ENCODE measurements at regions not wholly inside any gene's neighbourhood (a gene's known extent, or its start where the extent isn't known, plus 50 kb on each side); places are given as distances from the start of the nearest gene placed in this dataset.
A peak's percentile ranks its signal among the peaks of the same experiment; 100 is the strongest.
"Not testable (repeated sequence)": the region's sequence is repeated elsewhere in the genome, so short reads cannot be mapped to it uniquely, and the experiment has no call there.

GRCh38 chr5:67837225-67837624, 378.3 kb upstream of the PIK3R1 start:
- intact Hi-C loops (cut with DNase I); DNase-seq: not testable (repeated sequence)

GRCh38 chr5:67836496-67836895, 379.1 kb upstream of the PIK3R1 start:
- DNase-seq; intact Hi-C loops (cut with DNase I): not testable (repeated sequence)

GRCh38 chr5:67831048-67831447, 384.5 kb upstream of the PIK3R1 start:
- DNase-seq: no peak
- intact Hi-C loops (cut with DNase I): no loop called here

DNA sequence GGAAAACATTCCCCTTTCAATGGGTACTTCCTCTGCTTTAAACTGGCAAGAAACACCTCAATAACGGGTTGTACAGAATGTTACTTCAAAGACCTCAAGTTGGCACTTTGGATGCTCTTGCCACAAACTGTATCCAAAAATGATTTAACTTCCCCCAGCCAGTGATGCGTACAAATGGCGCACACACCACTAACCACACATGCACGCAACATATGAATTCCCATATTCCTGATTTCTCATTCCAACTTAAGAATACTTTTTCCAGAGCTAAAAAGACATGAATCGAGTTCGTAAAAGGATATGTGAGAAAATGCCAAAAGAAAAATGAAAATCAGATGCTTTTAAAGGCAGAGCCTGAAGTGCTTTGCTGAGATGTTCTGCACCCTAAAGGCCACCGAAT, 388.0 kb upstream of the PIK3R1 start:
- intact Hi-C loops (cut with DNase I): no loop called here
- DNase-seq: no peak

DNA sequence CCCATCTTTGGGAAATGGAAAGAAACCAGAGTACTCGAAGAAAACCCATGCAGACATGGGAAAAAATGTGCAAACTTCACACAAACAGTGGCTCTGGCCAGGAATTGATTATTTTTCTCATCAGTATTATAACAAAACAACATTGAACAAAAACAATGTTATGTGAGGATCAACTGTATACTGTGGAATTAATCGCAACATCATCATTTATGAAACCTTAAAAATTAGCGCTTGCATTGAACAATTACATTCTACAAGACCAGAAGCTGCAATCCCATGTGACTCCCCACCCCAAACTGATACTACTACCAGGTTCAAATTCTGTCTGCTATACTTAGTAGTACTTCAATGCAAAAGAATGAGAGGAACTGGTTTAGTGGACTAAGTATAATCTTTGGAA, 390.7 kb upstream of the PIK3R1 start:
- intact Hi-C loops (cut with DNase I): no loop called here
- no peak for DNase-seq

DNA sequence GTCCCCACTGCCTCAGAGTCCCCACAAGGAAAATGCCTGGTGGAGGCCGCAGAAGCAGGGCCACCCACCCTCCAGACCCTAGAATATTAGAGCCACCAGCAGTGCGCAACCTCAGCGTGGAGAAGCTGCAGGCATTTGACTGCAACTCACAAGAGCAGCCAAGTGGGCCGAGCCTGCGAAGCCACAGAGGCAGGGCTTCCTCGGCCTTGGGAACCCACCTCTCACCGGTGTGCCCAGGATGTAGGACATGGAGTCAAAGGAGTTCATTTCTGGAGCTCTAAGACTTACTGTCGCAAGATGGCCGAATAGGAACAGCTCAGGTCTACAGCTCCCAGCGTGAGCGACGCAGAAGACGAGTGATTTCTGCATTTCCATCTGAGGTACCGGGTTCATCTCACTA, 397.9 kb upstream of the PIK3R1 start:
- intact Hi-C loops (cut with DNase I): no loop called here

DNA sequence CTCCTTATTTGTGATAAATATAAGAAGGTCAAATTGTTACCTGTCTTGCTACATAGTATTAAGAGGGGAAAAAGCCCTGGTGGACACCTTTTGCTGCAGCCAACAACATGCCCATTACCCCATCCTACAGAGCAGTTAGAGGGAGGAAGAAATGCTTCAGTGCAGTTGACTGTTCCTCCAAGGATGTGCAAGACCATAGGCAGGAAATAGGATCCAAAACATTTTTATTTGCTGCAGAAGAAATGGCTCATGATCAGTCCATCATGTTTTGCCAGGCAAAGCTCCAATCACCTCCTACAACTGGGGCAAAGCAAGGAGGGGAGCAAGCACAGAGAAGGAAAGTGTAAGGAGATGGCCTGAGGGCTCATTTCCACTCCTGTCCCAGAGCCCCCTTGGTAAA, 399.1 kb upstream of the PIK3R1 start:
- no peak for DNase-seq
- intact Hi-C loops (cut with DNase I): no loop called here

More for the DNA sequence above, 397.9 kb upstream of the PIK3R1 start:
- peak in 2 of 10 donors; percentile 53 to 77 for DNase-seq

DNA sequence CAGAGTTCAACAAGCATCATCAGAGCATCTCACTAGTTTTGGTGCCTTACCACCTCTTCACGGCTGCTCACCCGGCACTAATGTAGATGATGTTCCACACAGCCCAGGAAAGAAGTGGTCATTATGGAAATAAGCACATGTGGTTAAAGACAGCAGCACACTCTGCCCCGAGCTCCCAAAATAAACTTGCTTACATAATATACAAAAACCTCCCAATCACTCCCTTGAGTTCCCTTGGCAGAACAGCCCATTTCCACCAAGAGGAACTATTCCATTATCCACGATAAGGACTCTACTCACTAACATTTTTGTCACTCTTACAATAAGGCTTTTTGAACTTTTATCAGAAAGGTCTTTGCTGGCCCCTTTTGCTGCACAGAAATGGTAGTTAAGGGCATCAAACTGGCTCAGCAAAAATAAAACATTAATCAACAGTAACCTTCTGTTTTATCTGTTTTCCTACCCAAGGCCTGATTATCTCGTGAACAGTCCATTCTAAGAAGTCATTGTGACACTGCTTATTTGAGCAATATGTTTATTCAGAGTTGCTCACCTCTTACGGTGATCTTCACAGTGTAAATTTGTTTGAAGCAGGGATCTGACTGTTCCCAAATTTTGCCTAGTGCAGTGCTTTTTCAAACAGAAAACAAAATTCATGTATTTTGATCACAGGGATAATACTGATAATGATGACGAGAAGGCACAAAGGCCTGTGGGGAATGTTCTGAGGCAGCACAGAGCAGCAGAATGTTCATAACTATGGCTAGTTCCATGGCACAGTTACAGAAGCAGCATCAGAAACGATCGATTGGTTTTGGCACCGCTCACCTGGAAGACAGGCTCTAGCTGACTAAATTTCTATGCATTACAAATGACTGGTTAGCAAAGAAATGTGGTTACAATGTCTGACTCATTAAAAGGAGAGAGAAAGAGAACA, 399.8 kb upstream of the PIK3R1 start:
- intact Hi-C loops (cut with DNase I): no loop called here
- no peak for DNase-seq

- intact Hi-C loops (cut with DNase I): no loop called here
- no peak for DNase-seq
These were observed 400.8 kb upstream of the PIK3R1 start for GRCh38 chr5:67814569-67815311.

- intact Hi-C loops (cut with DNase I): no loop called here
- no peak for DNase-seq
These were observed 401.5 kb upstream of the PIK3R1 start for GRCh38 chr5:67813877-67814539.

- intact Hi-C loops (cut with DNase I): no loop called here
- peak in 1 of 10 donors; percentile 23 for DNase-seq
These were observed 406.0 kb upstream of the PIK3R1 start for GRCh38 chr5:67809589-67809988.

DNA sequence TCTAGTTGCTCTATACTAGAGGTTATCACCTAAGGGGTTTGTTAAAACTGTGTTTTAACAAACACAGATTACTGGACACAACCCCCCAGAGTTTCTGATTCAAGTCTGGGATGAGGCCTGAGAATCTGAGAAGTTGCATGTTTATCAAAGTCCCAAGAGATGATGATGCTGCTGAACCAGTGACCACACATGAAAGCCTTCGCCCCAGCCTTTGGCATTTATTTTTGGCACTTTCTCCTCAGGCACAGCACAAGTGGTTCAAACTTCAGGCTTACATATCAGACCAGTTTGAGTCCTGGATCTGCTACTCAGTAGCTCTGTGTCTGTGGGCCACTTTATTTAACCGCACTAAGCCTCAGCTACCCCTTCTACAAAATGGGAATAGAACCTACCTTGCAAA, 407.2 kb upstream of the PIK3R1 start:
- DNase-seq: no peak
- intact Hi-C loops (cut with DNase I): no loop called here

- intact Hi-C loops (cut with DNase I): no loop called here
- peak in 1 of 10 donors; percentile 58 for DNase-seq
These were observed 408.1 kb upstream of the PIK3R1 start for GRCh38 chr5:67807439-67807888.

GRCh38 chr5:67806654-67807438, 408.7 kb upstream of the PIK3R1 start:
- intact Hi-C loops (cut with DNase I): no loop called here
- DNase-seq: no peak

GRCh38 chr5:67805666-67806348, 409.7 kb upstream of the PIK3R1 start:
- DNase-seq: no peak
- intact Hi-C loops (cut with DNase I): no loop called here

GRCh38 chr5:67802766-67803165, 412.8 kb upstream of the PIK3R1 start:
- no peak for DNase-seq
- intact Hi-C loops (cut with DNase I): no loop called here

DNA sequence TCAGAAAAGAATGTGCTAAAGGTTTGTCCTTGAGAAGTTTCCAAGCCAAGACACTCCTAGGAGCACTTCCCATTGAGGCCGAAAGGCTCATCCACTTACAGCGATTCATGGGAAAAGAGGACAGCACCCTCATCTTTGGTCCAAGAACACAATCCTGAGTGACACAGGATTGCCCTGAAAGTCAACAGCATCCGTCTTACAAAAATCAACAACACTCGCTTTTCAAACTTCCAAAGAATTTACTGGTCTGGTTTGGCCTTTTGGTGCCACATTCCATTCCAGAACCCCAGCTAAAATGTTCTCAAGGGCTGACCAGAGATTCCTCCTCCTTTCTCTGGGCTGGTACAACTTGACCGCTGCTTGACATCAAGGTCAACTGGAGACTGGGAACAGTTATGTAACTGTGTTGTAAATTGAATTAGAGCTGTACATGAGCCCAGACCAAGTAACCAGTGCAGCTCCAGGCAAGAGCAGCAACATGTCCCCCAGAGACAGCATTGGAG, 415.8 kb upstream of the PIK3R1 start:
- intact Hi-C loops (cut with DNase I): no loop called here

GRCh38 chr5:67798470-67798869, 417.1 kb upstream of the PIK3R1 start:
- intact Hi-C loops (cut with DNase I); DNase-seq: not testable (repeated sequence)

More for the DNA sequence above, 415.8 kb upstream of the PIK3R1 start:
- DNase-seq: no peak

DNA sequence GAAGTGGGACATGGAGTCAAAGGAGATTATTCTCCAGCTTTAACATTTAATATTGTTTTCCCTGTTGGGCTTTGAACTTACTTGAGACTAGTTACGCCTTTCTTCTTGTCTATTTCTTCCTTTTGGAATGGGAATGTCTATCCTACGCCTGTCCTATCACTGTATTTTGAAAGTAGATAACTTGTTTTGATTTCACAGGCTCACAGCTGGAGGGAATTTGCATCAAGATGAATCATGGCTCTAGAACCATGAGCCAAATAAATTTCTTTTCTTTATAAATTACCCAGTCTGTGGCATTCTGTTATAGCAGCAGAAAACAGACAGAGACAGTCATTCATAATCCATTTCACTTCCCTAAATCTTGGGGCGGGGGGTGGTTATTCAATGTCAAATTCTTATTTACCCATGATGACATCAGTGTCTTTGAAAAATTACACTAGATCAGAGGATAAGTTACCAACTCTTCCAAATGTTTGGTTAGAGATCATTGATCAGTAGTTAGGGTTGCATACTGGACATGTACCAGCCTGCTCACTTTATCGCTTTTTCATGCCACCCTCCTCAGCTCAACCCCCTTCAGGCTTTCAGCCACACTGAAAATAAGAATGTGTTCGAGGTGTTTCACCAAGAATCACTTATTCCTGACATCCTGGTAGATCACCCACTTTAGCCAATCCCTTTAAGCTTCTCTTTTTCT, 419.6 kb upstream of the PIK3R1 start:
- DNase-seq: no peak
- intact Hi-C loops (cut with DNase I): no loop called here

Data from posterior cingulate gyrus (tissue), 11 donors.